ENCODE measurements at regions not wholly inside any gene's neighbourhood (a gene's known extent, or its start where the extent isn't known, plus 50 kb on each side); places are given as distances from the start of the nearest gene placed in this dataset.
"Not testable (repeated sequence)": the region's sequence is repeated elsewhere in the genome, so short reads cannot be mapped to it uniquely, and the experiment has no call there.

DNA sequence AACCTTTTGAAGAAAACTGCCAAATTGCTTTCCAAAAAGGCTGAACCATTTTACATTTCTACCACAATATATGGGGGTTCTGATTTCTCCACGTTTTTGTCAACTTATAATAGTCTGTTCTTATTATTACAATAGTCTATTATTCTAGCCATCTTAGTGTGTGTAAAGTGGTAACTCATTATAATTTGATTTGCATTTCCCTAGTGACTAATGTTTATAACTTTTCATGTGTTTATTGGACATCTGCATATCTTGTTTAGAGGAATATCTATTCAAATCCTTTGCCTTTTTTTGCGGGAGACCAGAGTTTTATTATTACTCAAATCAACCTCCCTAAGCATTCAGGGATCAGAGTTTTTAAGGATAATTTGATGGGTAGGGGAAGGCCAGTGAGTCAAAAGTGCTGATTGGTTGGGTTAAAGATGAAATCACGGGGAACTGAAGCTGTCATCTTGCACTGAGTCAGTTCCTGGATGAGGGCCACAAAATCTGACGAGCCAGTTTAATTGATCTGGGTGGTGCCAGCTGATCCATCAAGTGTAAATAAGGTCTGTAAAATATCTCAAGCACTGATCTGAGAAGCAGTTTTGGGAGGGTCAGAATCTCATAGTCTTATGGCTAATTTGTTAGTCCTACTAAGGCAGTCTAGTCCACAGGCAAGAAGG, 303.4 kb upstream of the NCKAP5 start:
- H3K4me3 ChIP-seq (ENCODE audit: low read depth, low read length): no peak overlapping the region
- TF ChIP-seq, protein P1, sequence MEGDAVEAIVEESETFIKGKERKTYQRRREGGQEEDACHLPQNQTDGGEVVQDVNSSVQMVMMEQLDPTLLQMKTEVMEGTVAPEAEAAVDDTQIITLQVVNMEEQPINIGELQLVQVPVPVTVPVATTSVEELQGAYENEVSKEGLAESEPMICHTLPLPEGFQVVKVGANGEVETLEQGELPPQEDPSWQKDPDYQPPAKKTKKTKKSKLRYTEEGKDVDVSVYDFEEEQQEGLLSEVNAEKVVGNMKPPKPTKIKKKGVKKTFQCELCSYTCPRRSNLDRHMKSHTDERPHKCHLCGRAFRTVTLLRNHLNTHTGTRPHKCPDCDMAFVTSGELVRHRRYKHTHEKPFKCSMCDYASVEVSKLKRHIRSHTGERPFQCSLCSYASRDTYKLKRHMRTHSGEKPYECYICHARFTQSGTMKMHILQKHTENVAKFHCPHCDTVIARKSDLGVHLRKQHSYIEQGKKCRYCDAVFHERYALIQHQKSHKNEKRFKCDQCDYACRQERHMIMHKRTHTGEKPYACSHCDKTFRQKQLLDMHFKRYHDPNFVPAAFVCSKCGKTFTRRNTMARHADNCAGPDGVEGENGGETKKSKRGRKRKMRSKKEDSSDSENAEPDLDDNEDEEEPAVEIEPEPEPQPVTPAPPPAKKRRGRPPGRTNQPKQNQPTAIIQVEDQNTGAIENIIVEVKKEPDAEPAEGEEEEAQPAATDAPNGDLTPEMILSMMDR (IDR thresholded peaks at IDR 0.05; ENCODE audit: low read depth, low read length): no peak
- in situ Hi-C loops (cut with HindIII; ENCODE audit: low sequenced_read_pairs): no loop called here
- no peak for DNase-seq (ENCODE audit: low read depth, low spot score)

DNA sequence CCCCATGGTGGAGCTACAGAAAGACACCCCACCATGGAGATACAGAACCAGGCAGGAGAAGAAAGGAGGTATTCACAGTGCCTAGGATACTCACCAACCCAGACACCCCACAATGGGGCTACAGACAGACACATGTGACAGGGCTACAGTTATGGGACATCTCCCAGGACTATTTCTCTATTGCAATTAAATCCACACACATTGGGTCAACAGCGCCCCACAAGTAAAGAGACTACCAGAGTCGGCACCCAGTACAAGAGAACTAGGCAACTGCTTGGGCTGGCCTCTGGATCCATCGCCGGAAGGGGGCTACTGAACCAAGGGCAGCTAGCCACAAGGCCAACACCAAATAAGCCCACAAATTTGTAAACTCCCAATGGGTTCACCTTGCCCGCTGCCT, 310.1 kb upstream of the NCKAP5 start:
- DNase-seq (ENCODE audit: low read depth, low spot score): no peak
- in situ Hi-C loops (cut with HindIII; ENCODE audit: low sequenced_read_pairs): no loop called here
- TF ChIP-seq, protein P1 (IDR thresholded peaks at IDR 0.05; ENCODE audit: low read depth, low read length): no peak
- H3K4me3 ChIP-seq (ENCODE audit: low read depth, low read length): no peak overlapping the region

DNA sequence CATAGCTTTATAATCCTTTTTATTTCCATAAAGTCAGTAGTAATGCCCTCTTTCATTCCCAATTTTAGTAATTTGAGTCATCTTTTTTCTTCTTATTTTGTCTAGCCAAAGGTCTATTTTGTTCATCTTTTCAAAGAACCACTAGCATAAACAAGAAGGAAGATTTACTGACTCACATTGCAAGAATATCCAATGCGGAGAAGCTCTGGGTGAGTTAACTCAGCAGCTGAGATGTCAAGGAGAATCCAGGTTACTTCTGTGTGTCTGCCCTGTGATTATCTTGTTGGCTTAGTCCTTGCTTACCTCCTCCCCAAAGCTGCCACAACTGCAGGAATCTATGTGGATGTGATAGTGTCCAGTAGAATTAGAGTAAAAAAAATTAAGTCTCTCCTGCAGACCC, 311.4 kb upstream of the NCKAP5 start:
- in situ Hi-C loops (cut with HindIII; ENCODE audit: low sequenced_read_pairs): no loop called here
- no peak overlapping the region for H3K4me3 ChIP-seq (ENCODE audit: low read depth, low read length)
- DNase-seq (ENCODE audit: low read depth, low spot score): no peak
- TF ChIP-seq, protein P1 (IDR thresholded peaks at IDR 0.05; ENCODE audit: low read depth, low read length): no peak

DNA sequence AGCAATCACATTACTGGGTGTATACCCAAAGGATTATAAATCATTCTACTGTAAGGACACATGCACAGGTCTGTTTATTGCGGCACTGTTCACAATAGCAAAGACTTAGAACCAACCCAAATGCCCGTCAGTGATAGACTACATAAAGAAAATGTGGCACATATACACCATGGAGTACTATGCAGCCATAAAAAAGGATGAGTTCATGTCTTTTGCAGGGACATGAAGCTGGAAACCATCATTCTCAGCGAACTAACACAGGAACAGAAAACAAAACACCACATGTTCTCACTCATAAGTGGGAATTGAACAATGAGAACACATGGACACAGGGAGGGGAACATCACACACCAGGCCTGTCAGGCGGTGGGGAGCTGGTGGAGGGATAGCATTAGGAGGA, 313.9 kb upstream of the NCKAP5 start:
- in situ Hi-C loops (cut with HindIII; ENCODE audit: low sequenced_read_pairs); H3K4me3 ChIP-seq (ENCODE audit: low read depth, low read length); DNase-seq (ENCODE audit: low read depth, low spot score): not testable (repeated sequence)

DNA sequence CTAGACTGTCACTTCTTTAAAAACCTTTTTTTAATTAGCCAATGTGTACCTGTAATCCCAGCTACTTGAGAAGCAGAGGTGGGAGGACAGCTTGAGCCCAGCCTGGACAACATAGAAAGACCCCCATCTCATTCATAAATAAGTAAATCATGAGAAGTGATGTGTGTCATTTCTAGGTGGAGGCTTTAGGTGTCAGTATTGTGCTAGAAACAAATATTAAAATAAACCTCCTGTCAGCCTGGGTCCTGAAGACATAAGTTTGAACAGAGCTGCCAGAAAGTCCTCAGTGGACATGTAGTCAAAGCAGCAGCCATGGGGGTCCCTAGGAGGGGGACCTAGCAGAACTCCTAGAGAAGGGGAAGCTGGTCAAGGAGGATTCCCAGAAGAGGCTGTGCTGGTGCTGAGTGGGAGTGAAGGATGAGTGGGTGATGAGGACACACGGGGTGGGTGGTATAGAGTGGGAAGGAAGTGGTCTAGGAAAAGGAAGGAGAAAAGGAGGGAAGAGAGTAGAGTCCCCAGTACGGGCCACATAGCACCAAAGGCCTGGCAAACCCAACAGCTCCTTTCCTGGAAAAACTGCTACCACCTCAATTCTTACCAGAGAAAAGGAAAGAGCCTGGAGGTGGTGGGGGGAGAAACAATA, 316.6 kb upstream of the NCKAP5 start:
- in situ Hi-C loops (cut with HindIII; ENCODE audit: low sequenced_read_pairs): no loop called here
- TF ChIP-seq, protein P1 (IDR thresholded peaks at IDR 0.05; ENCODE audit: low read depth, low read length): no peak
- DNase-seq (ENCODE audit: low read depth, low spot score): peak; percentile 7

DNA sequence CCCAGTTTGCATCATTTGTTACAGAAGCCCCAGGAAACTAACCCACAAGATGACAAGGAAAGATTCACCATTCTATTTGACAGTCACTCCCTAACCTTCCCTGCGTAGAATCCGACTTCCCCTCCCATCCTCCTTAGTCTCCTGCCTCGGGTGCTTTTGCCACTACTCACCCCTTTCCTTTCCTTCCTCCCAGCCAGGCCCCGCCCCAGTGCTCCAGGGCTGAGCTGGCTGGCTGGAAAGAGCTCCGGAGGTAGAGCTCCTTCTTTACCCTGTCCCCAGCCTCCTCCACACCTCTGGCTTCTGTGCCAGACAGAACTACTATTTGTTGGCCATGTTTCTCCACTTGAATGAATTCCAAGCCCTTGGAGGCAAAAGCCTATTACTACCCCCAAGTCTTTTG, 317.6 kb upstream of the NCKAP5 start:
- H3K4me3 ChIP-seq (ENCODE audit: low read depth, low read length): no peak overlapping the region
- DNase-seq (ENCODE audit: low read depth, low spot score): no peak
- TF ChIP-seq, protein P1 (IDR thresholded peaks at IDR 0.05; ENCODE audit: low read depth, low read length): no peak
- in situ Hi-C loops (cut with HindIII; ENCODE audit: low sequenced_read_pairs): no loop called here

More for the DNA sequence above, 316.6 kb upstream of the NCKAP5 start:
- no peak overlapping the region for H3K4me3 ChIP-seq (ENCODE audit: low read depth, low read length)

Data from astrocyte of the spinal cord (primary cell).